ENCODE measurements at regions not wholly inside any gene's neighbourhood (a gene's known extent, or its start where the extent isn't known, plus 50 kb on each side); places are given as distances from the start of the nearest gene placed in this dataset.

GRCh38 chr13:107170270-107170931 lies 602.5 kb upstream of the ARGLU1 start:
- TF ChIP-seq, protein P1, sequence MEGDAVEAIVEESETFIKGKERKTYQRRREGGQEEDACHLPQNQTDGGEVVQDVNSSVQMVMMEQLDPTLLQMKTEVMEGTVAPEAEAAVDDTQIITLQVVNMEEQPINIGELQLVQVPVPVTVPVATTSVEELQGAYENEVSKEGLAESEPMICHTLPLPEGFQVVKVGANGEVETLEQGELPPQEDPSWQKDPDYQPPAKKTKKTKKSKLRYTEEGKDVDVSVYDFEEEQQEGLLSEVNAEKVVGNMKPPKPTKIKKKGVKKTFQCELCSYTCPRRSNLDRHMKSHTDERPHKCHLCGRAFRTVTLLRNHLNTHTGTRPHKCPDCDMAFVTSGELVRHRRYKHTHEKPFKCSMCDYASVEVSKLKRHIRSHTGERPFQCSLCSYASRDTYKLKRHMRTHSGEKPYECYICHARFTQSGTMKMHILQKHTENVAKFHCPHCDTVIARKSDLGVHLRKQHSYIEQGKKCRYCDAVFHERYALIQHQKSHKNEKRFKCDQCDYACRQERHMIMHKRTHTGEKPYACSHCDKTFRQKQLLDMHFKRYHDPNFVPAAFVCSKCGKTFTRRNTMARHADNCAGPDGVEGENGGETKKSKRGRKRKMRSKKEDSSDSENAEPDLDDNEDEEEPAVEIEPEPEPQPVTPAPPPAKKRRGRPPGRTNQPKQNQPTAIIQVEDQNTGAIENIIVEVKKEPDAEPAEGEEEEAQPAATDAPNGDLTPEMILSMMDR (IDR thresholded peaks at IDR 0.05; ENCODE audit: poor library complexity): no peak
- TF ChIP-seq EZH2 (IDR thresholded peaks at IDR 0.05; ENCODE audit: borderline replicate concordance): no peak
- TF ChIP-seq EZH2phosphoT487 (IDR thresholded peaks at IDR 0.05; ENCODE audit: low read depth, severe bottlenecking, unreplicated experiment): no peak

Data from hepatocyte (in vitro differentiated cells).